ENCODE measurements at regions not wholly inside any gene's neighbourhood (a gene's known extent, or its start where the extent isn't known, plus 50 kb on each side); places are given as distances from the start of the nearest gene placed in this dataset.

DNA sequence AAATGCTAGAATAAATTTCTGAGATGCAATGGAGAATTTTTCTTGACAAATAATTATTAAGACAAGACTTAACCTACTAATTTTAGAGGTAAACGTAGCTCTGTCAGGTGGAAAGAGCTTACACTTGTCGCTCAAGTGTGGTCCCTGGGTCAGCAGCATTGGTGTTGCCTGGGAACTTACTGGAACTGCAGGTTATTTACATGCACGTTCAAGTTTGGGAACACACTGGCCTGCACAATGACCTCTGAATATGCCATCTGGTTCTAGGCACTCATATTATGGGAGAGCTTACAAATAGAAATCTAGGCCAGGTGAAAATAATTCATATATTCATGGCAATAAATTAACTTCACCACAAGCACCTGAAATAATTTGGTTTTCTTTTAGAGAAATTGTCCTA is 88.5 kb upstream of the BCL9 start:
- FAIRE-seq (no peak), DNase-seq (ENCODE audit: low spot score) (no peak)

DNA sequence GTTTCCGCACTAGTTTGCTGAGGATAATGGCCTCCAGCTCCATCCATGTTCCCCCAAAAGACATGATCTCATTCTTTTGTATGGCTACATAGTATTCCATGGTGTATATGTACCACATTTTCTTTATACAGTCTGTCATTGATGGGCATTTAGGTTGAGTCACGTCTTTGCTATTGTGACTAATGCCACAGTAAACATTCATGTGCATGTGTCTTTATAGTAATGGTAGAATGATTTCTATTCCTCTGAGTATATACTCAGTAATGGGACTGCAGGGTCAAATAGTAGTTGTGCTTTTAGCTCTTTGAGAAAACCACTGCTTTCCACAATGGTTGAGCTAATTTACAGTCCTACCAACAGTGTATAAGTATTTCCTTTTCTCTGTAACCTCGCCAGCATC is 78.3 kb upstream of the BCL9 start:
- DNase-seq (ENCODE audit: low spot score) = no peak
- FAIRE-seq = no peak

DNA sequence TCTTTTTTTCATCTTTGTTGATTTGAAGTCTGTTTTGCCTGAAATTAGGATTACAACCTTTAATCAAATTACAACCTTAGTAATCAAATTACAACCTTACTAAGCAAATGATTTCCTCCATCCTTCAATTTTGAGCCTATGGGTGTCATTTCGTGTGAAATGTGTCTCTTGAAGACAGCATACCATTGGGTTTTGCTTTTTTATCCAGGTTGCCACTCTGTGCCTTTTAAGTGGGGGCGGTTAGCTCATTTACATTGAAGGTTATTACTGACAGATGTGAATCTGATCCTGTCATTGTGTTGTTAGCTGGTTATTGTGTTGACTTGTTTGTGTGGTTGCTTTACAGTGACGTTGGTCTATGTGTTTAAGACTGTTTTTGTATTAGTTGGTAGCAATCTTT is 74.8 kb upstream of the BCL9 start:
- DNase-seq (ENCODE audit: low spot score) (no peak), FAIRE-seq (no peak)

DNA sequence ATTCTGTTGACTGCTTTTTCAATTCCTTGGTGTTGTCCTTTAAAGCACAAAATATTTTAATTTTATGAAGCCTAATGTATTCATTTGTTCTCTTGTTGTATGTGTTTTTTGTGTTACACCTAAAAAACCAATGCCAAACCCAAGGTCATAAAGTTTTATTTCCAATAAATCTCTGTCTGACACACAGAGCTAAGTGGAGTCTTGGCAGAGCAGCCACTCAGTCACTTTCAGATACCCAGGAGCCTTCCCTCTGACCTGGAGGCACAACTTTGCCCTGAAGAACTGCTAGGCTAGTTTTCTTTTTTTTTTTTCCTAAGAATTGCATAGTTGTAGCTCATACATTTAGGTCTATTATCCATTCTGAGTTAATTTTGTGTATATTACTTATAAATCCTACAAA is 71.2 kb upstream of the BCL9 start:
- no peak for DNase-seq (ENCODE audit: low spot score)

DNA sequence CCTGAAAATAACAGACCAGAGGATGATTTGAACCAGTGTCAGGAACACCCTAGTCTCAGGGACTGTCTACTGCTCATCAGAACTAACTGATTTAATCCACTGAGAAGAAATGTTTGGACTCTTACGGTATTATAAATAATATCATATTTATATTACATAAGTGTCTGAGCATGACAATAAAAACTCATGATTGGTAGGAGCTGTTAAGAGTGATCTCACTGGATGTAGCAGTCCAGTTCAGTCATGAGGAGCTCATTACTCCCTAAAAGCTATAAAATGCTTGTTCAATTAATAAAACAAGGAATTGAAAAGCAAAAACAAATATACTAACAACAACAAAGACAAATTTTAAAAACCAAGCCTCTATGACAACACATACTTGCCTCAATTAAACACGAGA is 68.8 kb upstream of the BCL9 start:
- FAIRE-seq = no peak
- no peak for DNase-seq (ENCODE audit: low spot score)

More for the DNA sequence above, 71.2 kb upstream of the BCL9 start:
- no peak for FAIRE-seq

DNA sequence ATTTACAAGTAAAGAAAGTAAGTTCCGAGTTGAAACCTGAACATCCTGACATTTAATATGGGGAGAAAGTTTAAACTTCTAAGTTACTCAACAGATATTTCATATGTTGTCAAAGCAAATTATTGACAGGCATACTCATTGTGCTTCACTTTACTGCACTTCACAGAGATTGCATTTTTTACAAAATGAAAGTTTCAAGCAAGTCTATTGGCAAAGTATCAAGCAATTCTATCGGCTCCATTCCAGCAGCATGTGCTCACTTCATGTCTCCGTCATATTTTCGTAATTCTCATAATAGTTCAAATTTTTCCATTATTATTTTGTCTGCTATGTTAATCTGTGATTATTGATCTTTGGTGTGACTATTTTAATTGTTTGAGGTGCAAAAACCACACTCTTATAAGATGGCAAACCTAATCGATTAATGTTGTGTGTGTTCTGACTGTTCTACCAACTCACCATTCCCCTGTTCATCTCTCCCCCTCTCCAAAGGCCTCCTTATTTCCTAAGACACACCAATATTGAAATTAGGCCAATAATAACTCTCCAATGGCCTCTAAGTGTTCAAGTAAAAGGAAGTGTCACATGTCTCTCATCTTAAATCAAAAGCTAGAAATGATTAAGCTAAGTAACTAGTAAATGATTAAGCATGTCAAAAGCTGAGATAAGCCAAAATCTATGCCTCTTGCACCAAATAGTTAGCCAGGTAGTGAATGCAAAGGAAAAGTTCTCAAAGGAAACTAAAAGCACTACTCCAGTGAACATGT is 68.2 kb upstream of the BCL9 start:
- no peak for DNase-seq (ENCODE audit: low spot score)
- no peak for FAIRE-seq

DNA sequence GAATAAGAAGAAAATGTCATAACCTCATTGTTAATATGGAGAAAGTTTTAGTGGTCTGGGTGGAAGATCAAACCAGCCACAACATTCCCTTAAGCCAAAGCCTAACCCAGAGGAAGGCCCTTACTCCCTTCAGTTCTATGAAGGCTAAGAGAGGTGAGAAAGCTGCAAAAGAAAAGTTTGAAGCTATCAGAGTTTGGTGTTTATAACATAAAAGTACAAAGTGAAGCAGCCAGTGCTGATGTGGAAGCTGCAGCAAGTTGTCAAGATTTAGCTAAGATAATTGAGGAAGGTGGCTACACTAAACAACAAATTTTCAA is 67.6 kb upstream of the BCL9 start:
- DNase-seq (ENCODE audit: low spot score) (no peak), FAIRE-seq (no peak)

DNA sequence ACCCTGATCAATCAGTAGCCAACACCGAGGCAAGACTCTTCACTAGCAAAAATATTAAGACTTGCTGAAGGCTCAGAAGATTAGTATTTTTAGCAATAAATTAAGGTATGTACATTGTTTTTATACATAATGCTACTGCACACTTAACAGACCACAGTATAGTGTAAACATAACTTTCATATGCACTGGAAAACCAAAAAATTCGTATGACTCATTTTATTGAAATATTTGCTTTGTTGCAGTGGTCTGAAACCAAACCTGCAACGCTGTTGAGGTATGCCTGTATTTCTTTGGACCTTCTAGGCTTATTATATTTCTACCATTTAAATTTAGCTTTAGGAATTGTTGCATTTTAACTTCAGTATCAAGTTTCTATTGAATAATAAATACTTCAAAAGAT is 65.8 kb upstream of the BCL9 start:
- FAIRE-seq = no peak

DNA sequence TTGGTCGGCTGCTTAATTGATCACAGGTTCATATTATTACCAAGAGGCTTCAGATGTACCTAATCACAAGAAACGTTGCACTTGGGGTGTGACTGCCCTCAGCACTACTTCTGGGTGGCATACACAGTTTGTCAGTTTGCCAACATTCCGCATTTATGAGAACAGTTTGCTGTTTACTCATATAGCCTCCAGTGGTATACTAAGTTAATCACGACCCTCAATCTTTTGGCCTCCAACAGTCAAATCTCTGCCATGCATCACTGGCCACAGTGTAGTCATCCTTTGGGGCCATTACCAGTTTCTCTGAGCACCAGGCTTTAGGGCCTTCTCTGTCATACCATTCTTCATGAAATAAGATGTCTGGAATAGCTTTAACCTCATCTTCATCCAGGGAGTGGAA is 62.8 kb upstream of the BCL9 start:
- DNase-seq (ENCODE audit: low spot score) = peak; percentile 24
- FAIRE-seq = no peak

More for the DNA sequence above, 65.8 kb upstream of the BCL9 start:
- DNase-seq (ENCODE audit: low spot score) = no peak

DNA sequence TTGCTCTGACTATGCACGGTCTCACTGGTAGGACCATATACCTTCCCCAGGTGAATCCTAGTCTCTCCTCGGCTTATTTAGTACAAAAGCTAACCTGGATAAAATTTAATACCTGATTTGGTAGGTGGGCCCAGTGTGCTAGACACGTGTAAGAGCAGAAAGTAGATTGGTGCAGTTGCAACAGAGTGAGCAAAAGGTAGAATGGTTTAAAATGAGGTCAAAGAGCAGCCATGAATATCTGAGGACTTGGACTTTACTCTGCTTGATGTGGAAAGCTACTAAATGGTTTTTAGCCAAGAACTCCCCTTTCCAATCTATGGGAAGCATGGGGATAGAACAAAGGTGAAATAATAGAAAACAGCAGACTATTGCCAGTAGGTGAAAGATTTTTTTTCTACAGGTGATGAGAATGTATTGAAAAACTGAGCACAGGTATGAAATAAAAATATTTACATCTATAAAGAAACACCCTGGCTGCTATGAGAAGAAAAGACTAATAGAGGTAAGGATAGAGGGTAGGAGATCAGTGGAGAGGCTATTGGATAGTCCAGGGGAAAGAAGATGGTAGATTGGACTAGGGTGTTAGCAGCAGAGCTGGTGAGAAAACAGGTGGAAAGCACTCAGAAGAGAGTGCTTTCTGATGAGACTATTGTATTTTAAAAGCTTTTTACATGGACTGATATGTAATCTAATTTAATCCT is 61.3 kb upstream of the BCL9 start:
- DNase-seq (ENCODE audit: low spot score) (no peak), FAIRE-seq (no peak)

DNA sequence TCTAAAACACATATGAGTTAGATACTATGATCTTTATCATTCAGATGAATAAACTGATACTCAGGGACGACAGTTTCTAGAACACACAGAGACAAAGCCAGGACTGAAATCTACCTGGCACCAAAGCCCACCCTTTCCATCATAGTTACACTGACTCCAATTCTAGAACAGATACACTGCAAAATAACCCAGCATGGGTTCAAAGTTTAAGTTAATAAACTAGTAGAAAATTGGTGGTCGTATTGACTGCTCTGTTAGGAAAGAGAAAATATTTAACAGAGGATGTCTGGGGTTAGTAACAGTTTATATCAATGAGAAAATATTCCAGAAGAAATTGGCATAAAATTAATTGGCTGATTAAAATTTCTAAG is 60.8 kb upstream of the BCL9 start:
- FAIRE-seq = no peak
- no peak for DNase-seq (ENCODE audit: low spot score)

DNA sequence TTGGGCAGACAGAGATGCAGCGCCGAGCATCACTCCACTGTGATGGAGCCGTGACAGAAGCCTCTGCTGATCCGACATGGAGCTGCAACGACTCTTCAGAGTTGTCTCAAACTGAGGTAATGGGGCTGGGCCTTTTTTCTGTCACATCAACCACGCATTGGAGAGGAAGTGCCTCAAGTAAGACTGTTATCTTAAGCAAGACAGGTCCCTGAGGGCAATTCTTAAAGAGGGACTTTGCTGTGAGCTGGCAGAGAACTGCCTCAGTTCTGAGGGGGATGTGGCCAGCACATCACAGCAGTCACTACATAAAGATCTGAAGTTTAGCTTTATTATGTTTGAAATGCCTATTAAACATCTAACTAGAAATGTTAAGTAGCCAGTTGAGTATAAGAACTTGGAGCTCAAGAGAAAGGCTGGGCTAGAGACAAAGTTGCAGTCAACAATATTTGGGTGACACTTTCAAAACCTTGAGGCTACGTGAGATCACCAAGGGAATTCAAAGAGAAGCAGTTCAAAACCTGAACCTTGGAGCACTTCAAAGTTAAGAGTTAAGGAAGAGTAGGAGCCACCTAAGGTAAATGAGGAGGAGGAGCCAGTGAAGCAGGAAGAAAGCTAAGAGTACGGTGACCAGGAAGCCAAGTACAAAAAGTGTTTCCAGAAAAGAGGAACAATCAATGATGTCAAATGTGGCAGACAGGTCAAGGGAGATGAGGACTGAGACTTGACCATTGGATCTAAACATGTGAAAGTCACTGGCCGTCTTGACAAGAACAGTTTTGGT is 54.2 kb upstream of the BCL9 start:
- FAIRE-seq = no peak
- no peak for DNase-seq (ENCODE audit: low spot score)

DNA sequence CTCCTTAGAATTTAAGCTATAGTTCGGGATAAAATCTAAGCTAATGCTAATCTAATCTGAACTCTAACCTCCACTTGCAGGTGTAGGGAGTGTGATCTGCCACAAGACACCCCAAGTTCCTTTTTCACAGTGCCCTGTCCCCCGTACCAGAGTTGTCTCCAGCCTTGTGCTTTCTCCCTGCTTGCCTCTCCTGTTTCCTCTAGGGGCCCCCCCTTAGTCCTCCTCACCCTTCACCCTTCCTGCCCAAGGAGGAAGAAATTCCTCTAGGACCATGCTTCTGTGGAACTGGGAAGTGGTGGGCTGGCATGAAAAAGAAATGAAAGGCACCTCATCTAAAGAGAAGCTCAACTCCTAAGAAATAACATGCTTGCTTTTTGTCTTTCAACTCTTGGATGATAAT is 50.2 kb upstream of the BCL9 start:
- DNase-seq (ENCODE audit: low spot score) = no peak
- FAIRE-seq = no peak
